ENCODE measurements at regions not wholly inside any gene's neighbourhood (a gene's known extent, or its start where the extent isn't known, plus 50 kb on each side); places are given as distances from the start of the nearest gene placed in this dataset.

- Histone ChIP-seq H3K4me3 (no peak overlapping the region), H3K27me3 (no peaks in the 10 kb centered on the region), H3K36me3 (no peaks in the 10 kb centered on the region), H3K9me3 (no peaks in the 10 kb centered on the region), H3K27ac (no peak overlapping the region), H3K4me1 (ENCODE audit: insufficient read depth) (peaks cover 6% of the 10 kb centered on the region)
- intact Hi-C loops (cut with DNase I): no loop called here
- no peak for TF ChIP-seq EP300 (IDR thresholded peaks at IDR 0.05)
- no peak for TF ChIP-seq POLR2A (IDR thresholded peaks at IDR 0.05)
- TF ChIP-seq CTCF (IDR thresholded peaks at IDR 0.05): no peak
- no peak for DNase-seq
- 67 to 79% (median 68%) methylated on average over 3 of the region's 3 CpGs for WGBS, 3 donors
Measured at GRCh38 chr15:81747026-81747425, 298.8 kb downstream of the MEX3B start.

GRCh38 chr15:81744364-81744763 lies 301.5 kb downstream of the MEX3B start:
- no peak for TF ChIP-seq EP300 (IDR thresholded peaks at IDR 0.05)
- no peak for TF ChIP-seq POLR2A (IDR thresholded peaks at IDR 0.05)
- TF ChIP-seq CTCF (IDR thresholded peaks at IDR 0.05): no peak
- Histone ChIP-seq H3K27ac (no peak overlapping the region), H3K4me3 (no peak overlapping the region), H3K27me3 (no peaks in the 10 kb centered on the region), H3K9me3 (no peaks in the 10 kb centered on the region), H3K36me3 (no peaks in the 10 kb centered on the region), H3K4me1 (ENCODE audit: insufficient read depth) (no peaks in the 10 kb centered on the region)
- DNase-seq: no peak
- 82 to 93% (median 85%) methylated on average over 4 of the region's 4 CpGs for WGBS, 3 donors
- intact Hi-C loops (cut with DNase I): no loop called here

- DNase-seq: no peak
- intact Hi-C loops (cut with DNase I): no loop called here
- no peak overlapping the region for H3K27ac ChIP-seq
- H3K27me3 ChIP-seq: no peaks in the 10 kb centered on the region
- no peak overlapping the region for H3K4me3 ChIP-seq
- no peaks in the 10 kb centered on the region for H3K4me1 ChIP-seq (ENCODE audit: insufficient read depth)
- H3K36me3 ChIP-seq: no peaks in the 10 kb centered on the region
- no peak for TF ChIP-seq EP300 (IDR thresholded peaks at IDR 0.05)
- TF ChIP-seq POLR2A (IDR thresholded peaks at IDR 0.05): no peak
- no peak for TF ChIP-seq CTCF (IDR thresholded peaks at IDR 0.05)
- H3K9me3 ChIP-seq: no peaks in the 10 kb centered on the region
Measured at GRCh38 chr15:81740416-81740815, 305.4 kb downstream of the MEX3B start.

DNA sequence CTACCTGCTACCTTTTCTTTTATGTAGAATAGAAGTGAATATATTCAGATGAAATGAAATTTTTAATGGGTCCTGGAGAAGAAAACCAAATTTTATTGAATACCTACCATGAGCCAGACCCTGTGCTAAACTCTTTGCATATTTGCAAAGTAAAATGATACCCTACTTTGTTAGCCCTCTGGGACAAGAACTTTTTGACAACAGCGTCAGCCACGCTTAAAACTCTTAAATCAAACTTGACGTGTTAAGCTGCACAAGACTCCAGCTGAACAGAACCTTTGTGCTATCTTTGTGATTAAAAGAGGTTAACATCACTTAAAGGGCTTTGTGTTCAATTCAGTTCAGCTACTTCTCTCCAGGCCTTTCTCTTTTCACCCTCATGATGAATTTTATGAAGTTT lies 316.5 kb downstream of the MEX3B start:
- H3K9me3 ChIP-seq: no peaks in the 10 kb centered on the region
- H3K27me3 ChIP-seq: no peaks in the 10 kb centered on the region
- no peak for TF ChIP-seq POLR2A (IDR thresholded peaks at IDR 0.05)
- no peak for TF ChIP-seq CTCF (IDR thresholded peaks at IDR 0.05)
- no peak for TF ChIP-seq EP300 (IDR thresholded peaks at IDR 0.05)
- intact Hi-C loops (cut with DNase I): no loop called here
- H3K27ac ChIP-seq: no peak overlapping the region
- H3K4me1 ChIP-seq (ENCODE audit: insufficient read depth): no peaks in the 10 kb centered on the region
- DNase-seq: no peak
- no peak overlapping the region for H3K4me3 ChIP-seq
- H3K36me3 ChIP-seq: no peaks in the 10 kb centered on the region
- 37 to 45% (median 44%) methylated on average over 3 of the region's 3 CpGs for WGBS, 3 donors

- no peak for DNase-seq
- H3K4me1 ChIP-seq (ENCODE audit: insufficient read depth): no peaks in the 10 kb centered on the region
- H3K4me3 ChIP-seq: no peak overlapping the region
- H3K9me3 ChIP-seq: no peaks in the 10 kb centered on the region
- TF ChIP-seq CTCF (IDR thresholded peaks at IDR 0.05): no peak
- TF ChIP-seq POLR2A (IDR thresholded peaks at IDR 0.05): no peak
- no peak for TF ChIP-seq EP300 (IDR thresholded peaks at IDR 0.05)
- H3K27me3 ChIP-seq: no peaks in the 10 kb centered on the region
- intact Hi-C loops (cut with DNase I): no loop called here
- H3K27ac ChIP-seq: no peak overlapping the region
- H3K36me3 ChIP-seq: no peaks in the 10 kb centered on the region
Measured at GRCh38 chr15:81728726-81729125, 317.1 kb downstream of the MEX3B start.
